ENCODE measurements at regions not wholly inside any gene's neighbourhood (a gene's known extent, or its start where the extent isn't known, plus 50 kb on each side); places are given as distances from the start of the nearest gene placed in this dataset.
"Not testable (repeated sequence)": the region's sequence is repeated elsewhere in the genome, so short reads cannot be mapped to it uniquely, and the experiment has no call there.

GRCh38 chr12:5173511-5174011, 129.9 kb downstream of the KCNA5 start:
- no peak for DNase-seq (ENCODE audit: extremely low read depth, low read depth)
- no peak for TF ChIP-seq CTCF (IDR thresholded peaks at IDR 0.05; ENCODE audit: low read depth, low read length)

GRCh38 chr12:5175415-5175814, 131.7 kb downstream of the KCNA5 start:
- not testable (repeated sequence) for DNase-seq (ENCODE audit: extremely low read depth, low read depth)

- no peak for TF ChIP-seq CTCF (IDR thresholded peaks at IDR 0.05; ENCODE audit: low read depth, low read length)
- DNase-seq (ENCODE audit: extremely low read depth, low read depth): no peak
These were observed 132.4 kb downstream of the KCNA5 start for GRCh38 chr12:5176036-5176435.

GRCh38 chr12:5177096-5177495, 133.4 kb downstream of the KCNA5 start:
- no peak for DNase-seq (ENCODE audit: extremely low read depth, low read depth)
- TF ChIP-seq CTCF (IDR thresholded peaks at IDR 0.05; ENCODE audit: low read depth, low read length): no peak

- TF ChIP-seq CTCF (IDR thresholded peaks at IDR 0.05; ENCODE audit: low read depth, low read length): no peak
- no peak for DNase-seq (ENCODE audit: extremely low read depth, low read depth)
These were observed 134.1 kb downstream of the KCNA5 start for GRCh38 chr12:5177731-5178130.

- TF ChIP-seq CTCF (IDR thresholded peaks at IDR 0.05; ENCODE audit: low read depth, low read length): no peak
- no peak for DNase-seq (ENCODE audit: extremely low read depth, low read depth)
These were observed 134.9 kb downstream of the KCNA5 start for GRCh38 chr12:5178571-5178970.

GRCh38 chr12:5180496-5180895, 136.8 kb downstream of the KCNA5 start:
- no peak for DNase-seq (ENCODE audit: extremely low read depth, low read depth)
- no peak for TF ChIP-seq CTCF (IDR thresholded peaks at IDR 0.05; ENCODE audit: low read depth, low read length)

GRCh38 chr12:5184186-5184585, 140.5 kb downstream of the KCNA5 start:
- no peak for DNase-seq (ENCODE audit: extremely low read depth, low read depth)
- no peak for TF ChIP-seq CTCF (IDR thresholded peaks at IDR 0.05; ENCODE audit: low read depth, low read length)
